Brain microvascular endothelial cell (primary cell): ENCODE measurements at regions not wholly inside any gene's neighbourhood (a gene's known extent, or its start where the extent isn't known, plus 50 kb on each side); places are given as distances from the start of the nearest gene placed in this dataset.

Experiments
- DNase-seq: peaks from one replicate; pipeline ENCODE4 v3.0.0-alpha.2; 2020
- H3K27ac ChIP-seq: fragments of 250-450 bp; sonication (Bioruptor Pico); 2 replicates; pipeline ENCODE4 v1.5.1; 2020; ENCODE audit warnings: mild to moderate bottlenecking, moderate library complexity
- H3K27me3 ChIP-seq: fragments of 250-450 bp; sonication (Bioruptor Pico); replicated peaks from 2 replicates; pipeline ENCODE4 v1.5.1; 2020; ENCODE audit warnings: mild to moderate bottlenecking
- H3K36me3 ChIP-seq: fragments of 250-450 bp; sonication (Bioruptor Pico); replicated peaks from 2 replicates; pipeline ENCODE4 v1.5.1; 2020; ENCODE audit warnings: mild to moderate bottlenecking
- H3K4me3 ChIP-seq: 2 replicates; pipeline ENCODE4 v1.5.1; 2011; ENCODE audit warnings: low read depth, mild to moderate bottlenecking, control low read depth, low read length, moderate library complexity
- CTCF ChIP-seq: IDR thresholded peaks from 2 replicates; pipeline ENCODE4 v1.5.1; 2011; ENCODE audit warnings: low read depth, mild to moderate bottlenecking, moderate library complexity, low read length, control low read depth, inconsistent platforms; ENCODE audit errors: missing control alignments
- in situ Hi-C: cut with HindIII; loops from 2 replicates; pipeline ENCODE4 v1.10.0; 2017; ENCODE audit warnings: low sequenced_read_pairs, low pct_ligation_motif_present

DNA sequence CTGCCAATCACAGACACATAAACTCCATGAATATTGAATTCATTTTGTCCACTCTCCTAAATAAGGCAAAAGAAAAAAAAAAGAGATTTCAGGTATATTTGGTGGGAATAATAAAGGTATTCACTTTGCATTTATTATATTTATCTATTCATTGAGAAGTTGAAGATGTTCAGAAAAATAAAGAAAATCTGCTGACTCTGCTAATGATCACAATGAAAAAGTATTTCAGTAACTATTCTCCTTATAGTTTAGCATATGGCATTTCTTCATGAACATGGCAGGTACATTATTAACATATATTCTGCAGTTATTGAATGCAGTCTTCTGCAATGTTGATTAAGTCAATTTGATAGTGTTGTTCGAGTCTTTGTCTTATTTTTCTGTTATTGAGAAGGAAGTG lies 202.5 kb upstream of the ANKRD50 start:
- no peak for DNase-seq
- Histone ChIP-seq H3K36me3 (no peaks in the 10 kb centered on the region), H3K27ac (no peak overlapping the region), H3K27me3 (no peaks in the 10 kb centered on the region), H3K4me3 (no peak overlapping the region)
- no peak for TF ChIP-seq CTCF
- in situ Hi-C loops: no loop called here

- peak; percentile 42 for TF ChIP-seq CTCF
- Histone ChIP-seq H3K27me3 (no peaks in the 10 kb centered on the region), H3K4me3 (no peak overlapping the region), H3K27ac (no peak overlapping the region), H3K36me3 (no peaks in the 10 kb centered on the region)
- no peak for DNase-seq
- in situ Hi-C loops: no loop called here
These were observed 200.7 kb upstream of the ANKRD50 start for GRCh38 chr4:124913237-124913636.

DNA sequence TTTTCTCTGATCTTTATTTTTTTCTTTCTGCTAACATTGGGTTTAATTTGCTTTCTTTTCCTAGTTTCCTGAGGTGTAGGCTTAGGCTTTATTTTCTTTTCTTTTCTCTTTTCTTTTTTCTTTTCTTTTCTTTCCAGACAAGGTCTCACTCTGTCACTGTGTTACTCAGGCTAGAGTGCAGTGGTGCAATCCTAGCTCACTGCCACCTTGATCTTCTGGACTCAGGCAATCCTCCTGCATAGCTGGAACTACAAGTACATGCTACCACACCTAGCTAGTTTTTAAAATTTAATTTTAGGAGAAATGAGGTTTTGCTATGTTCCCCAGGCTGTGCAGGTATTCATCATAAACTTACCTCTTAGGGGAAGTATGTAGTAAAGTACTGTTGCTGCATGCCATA lies 197.8 kb upstream of the ANKRD50 start:
- DNase-seq: no peak
- Histone ChIP-seq H3K36me3 (no peaks in the 10 kb centered on the region), H3K4me3 (no peak overlapping the region), H3K27me3 (no peaks in the 10 kb centered on the region), H3K27ac (no peak overlapping the region)
- no peak for TF ChIP-seq CTCF
- in situ Hi-C loops: no loop called here

DNA sequence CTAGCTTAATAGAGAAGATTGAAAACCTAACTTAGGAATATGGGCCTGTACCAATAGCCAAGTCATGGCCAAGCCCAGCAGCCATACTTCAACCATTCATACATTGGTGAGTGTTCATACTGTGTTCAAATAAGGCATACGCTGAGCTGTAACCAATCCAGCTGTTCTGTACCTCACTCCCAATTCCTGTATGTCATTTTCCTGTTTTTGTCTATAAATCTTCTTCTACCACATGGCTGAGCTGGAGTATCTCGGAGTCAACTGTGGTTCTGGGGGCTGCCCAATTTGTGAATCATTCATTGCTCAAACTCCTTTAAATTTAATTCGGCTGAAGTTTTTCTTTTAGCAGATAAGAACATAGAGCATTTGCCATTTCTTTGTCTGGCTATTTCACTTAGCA lies 195.3 kb upstream of the ANKRD50 start:
- Histone ChIP-seq H3K36me3 (no peaks in the 10 kb centered on the region), H3K27ac (no peak overlapping the region), H3K27me3 (no peaks in the 10 kb centered on the region), H3K4me3 (no peak overlapping the region)
- in situ Hi-C loops: no loop called here
- DNase-seq: no peak
- no peak for TF ChIP-seq CTCF

DNA sequence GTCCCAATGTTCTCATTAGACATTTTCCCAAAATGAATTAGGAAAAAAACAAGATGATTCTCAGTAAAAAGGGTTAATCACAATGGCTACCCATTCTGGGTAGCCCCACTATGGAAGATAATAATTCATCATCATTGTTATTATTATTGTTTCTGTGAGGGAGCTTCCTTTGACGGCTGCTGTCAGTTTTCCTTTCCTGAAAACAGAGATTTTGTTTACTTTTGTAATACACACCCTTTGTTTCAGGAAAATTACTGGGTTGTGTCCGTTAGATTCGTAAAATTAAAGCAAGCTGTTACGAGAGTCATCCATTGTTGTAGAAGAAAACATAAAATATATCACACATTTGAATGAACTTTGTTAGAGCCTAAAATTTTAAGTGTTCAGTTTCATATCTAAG lies 192.9 kb upstream of the ANKRD50 start:
- TF ChIP-seq CTCF: no peak
- in situ Hi-C loops: no loop called here
- no peak for DNase-seq

DNA sequence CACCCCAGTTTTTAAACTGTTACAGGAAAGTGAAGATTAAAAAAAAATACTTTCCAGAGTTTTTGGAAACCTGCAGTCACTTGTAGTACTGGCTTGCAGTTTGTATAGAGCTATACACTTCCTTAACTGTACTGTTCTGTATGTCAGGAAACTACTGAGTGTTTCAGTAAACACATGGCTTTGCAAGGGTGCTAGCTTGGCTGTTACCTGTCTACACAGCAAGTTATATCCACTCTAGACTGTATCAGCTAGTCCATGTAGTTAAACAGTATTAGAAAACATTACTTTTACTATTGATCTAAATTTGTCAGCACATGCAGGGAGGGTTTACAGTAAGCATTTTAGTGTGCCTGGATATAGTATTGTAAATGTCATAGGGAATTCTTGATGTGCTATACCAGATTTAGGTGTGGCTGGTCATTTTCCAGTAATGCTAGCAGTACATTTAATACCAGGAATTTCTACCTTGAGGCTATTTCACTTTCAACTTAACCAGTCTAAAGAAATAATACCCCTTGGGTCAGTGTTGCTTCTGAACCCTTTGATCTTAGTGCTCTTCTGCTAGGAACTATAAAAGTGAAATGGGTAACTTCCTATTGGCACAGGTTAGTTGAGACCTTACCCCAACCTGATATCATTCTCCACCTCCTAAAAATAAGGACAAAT lies 192.3 kb upstream of the ANKRD50 start:
- Histone ChIP-seq H3K36me3 (no peaks in the 10 kb centered on the region), H3K27me3 (no peaks in the 10 kb centered on the region), H3K27ac (no peak overlapping the region), H3K4me3 (no peak overlapping the region)
- no peak for DNase-seq
- no peak for TF ChIP-seq CTCF
- in situ Hi-C loops: no loop called here

More for the DNA sequence above, 192.9 kb upstream of the ANKRD50 start:
- Histone ChIP-seq H3K27me3 (no peaks in the 10 kb centered on the region), H3K36me3 (no peaks in the 10 kb centered on the region), H3K4me3 (no peak overlapping the region), H3K27ac (no peak overlapping the region)
